Calu3 (cell line): ENCODE measurements at regions not wholly inside any gene's neighbourhood (a gene's known extent, or its start where the extent isn't known, plus 50 kb on each side); places are given as distances from the start of the nearest gene placed in this dataset.

Source experiments
- BruUV-seq: library from RNA; stranded (reverse); fragments of 400-500 nt; replicated peaks from 2 replicates; lab custom pipeline; 2021; lab: Mats Ljungman, UMichigan
- CTCF ChIA-PET: fragments of 300-600 bp; sonication (Branson Sonifier 250); formaldehyde crosslinking; loops from one replicate; lab custom pipeline; 2022; ENCODE audit warnings: antibody characterized with exemption; lab: Charles Lee
- DNase-seq: peaks from one replicate; pipeline ENCODE4 v3.0.0; 2022
- H3K27ac Mint-ChIP-seq: one replicate; pipeline ENCODE4 v1.8.0; 2022; ENCODE audit warnings: mixed read lengths; ENCODE audit not compliant: unreplicated experiment
- H3K27me3 Mint-ChIP-seq: one replicate; pipeline ENCODE4 v1.8.0; 2022; ENCODE audit warnings: mixed read lengths; ENCODE audit not compliant: unreplicated experiment
- H3K36me3 Mint-ChIP-seq: one replicate; pipeline ENCODE4 v1.8.0; 2022; ENCODE audit warnings: mild to moderate bottlenecking, moderate library complexity, mixed read lengths; ENCODE audit not compliant: insufficient read depth, unreplicated experiment
- H3K4me1 Mint-ChIP-seq: one replicate; pipeline ENCODE4 v1.8.0; 2022; ENCODE audit warnings: mild to moderate bottlenecking, low read depth, mixed read lengths; ENCODE audit not compliant: unreplicated experiment
- H3K4me3 Mint-ChIP-seq: one replicate; pipeline ENCODE4 v1.8.0; 2022; ENCODE audit warnings: mild to moderate bottlenecking, low read depth, moderate library complexity, mixed read lengths; ENCODE audit not compliant: unreplicated experiment
- H3K9me3 Mint-ChIP-seq: one replicate; pipeline ENCODE4 v1.8.0; 2022; ENCODE audit warnings: low read depth, mixed read lengths; ENCODE audit not compliant: unreplicated experiment
- CTCF ChIP-seq: fragments of 200-600 bp; IDR thresholded peaks from one replicate; pipeline ENCODE4 v1.8.0; 2022; ENCODE audit warnings: antibody characterized with exemption; ENCODE audit not compliant: unreplicated experiment
- intact Hi-C: fragments of 100-400 bp; cut with micrococcal nuclease; formaldehyde crosslinking; loops from one replicate; pipeline ENCODE4 v1.10.0; 2022; ENCODE audit not compliant: unreplicated experiment

DNA sequence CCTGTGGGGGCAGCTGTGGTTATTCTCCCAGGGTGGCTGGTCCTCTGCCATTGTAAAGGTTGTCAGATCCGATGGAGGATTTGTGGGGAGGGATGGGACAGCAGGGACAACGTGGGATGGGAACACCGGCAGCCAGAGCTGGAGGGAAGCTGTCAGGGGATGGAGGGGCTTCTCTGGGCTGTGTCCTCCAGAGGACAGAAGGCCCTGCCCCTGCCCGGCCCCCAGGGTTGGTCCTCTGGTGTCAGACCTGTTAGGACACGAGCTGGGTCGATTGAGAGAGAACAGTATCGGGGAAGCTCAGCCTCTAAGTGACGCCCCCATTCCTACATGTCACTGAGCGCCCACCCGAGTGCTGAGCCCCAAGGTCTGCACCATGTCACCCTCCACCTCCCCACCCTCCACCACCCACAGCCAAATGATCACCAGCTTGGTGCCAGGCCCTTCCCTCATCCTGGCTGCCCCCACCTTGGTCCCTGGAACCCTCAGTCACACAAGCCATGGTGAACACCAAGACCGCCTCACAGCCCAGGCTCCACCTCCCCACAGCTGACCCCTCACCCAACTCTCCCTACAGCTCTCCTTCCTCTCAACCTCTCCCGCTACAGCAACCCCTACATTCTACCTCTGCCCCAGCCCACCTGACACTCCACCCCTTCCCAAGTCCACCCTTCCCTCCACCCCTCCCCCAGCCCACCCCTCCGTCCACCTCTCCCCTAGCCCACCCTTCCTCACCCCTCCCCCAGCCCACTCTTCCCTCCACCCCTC lies 244.4 kb downstream of the MATN1 start:
- H3K36me3 Mint-ChIP-seq, result no peaks in the 10 kb centered on the region
- CTCF ChIA-PET, result no interaction called here
- H3K27me3 Mint-ChIP-seq, result peaks cover 80% of the 10 kb centered on the region
- no TSS peak for BruUV-seq
- H3K4me3 Mint-ChIP-seq, result no peak overlapping the region
- TF ChIP-seq CTCF, result no peak
- no peaks in the 10 kb centered on the region for H3K4me1 Mint-ChIP-seq
- intact Hi-C loops, result no loop called here
- H3K27ac Mint-ChIP-seq, result no peak overlapping the region
- H3K9me3 Mint-ChIP-seq, result peaks cover 3% of the 10 kb centered on the region
- DNase-seq, result no peak

GRCh38 chr1:30478283-30478682 lies 245.1 kb downstream of the MATN1 start:
- peaks cover 3% of the 10 kb centered on the region for H3K9me3 Mint-ChIP-seq
- peaks cover 80% of the 10 kb centered on the region for H3K27me3 Mint-ChIP-seq
- CTCF ChIA-PET, result no interaction called here
- no peak overlapping the region for H3K4me3 Mint-ChIP-seq
- no peaks in the 10 kb centered on the region for H3K36me3 Mint-ChIP-seq
- no TSS peak for BruUV-seq
- H3K27ac Mint-ChIP-seq, result no peak overlapping the region
- intact Hi-C loops, result no loop called here
- TF ChIP-seq CTCF, result no peak
- H3K4me1 Mint-ChIP-seq, result no peaks in the 10 kb centered on the region
- no peak for DNase-seq

DNA sequence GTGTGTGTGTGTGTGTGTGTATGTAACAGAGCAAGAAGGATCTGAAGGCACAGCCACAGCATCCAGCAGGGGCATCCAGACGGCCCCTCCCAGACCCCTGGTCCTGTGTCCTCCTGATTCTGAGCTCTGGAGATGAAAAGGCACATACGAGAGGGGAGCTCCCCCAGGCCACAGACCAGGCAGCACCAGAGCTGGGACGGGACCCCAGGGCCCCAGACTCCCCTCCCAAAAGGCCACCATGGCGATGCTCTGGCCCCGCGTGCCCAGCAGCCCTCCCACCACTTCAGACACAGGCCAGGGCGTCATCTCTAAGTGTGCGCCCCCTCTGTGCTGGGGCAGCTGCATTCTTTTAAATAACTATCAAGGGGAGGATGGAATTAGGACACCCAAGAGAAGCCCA lies 245.8 kb downstream of the MATN1 start:
- Mint-ChIP-seq H3K4me1 (no peaks in the 10 kb centered on the region), H3K4me3 (no peak overlapping the region), H3K27me3 (peaks cover 80% of the 10 kb centered on the region), H3K27ac (no peak overlapping the region), H3K9me3 (peaks cover 3% of the 10 kb centered on the region), H3K36me3 (no peaks in the 10 kb centered on the region)
- TF ChIP-seq CTCF, result no peak
- BruUV-seq, result no TSS peak
- intact Hi-C loops, result no loop called here
- DNase-seq, result no peak
- CTCF ChIA-PET, result no interaction called here

- CTCF ChIA-PET, result no interaction called here
- no peaks in the 10 kb centered on the region for H3K4me1 Mint-ChIP-seq
- TF ChIP-seq CTCF, result no peak
- peaks cover 80% of the 10 kb centered on the region for H3K27me3 Mint-ChIP-seq
- no peak overlapping the region for H3K27ac Mint-ChIP-seq
- no peak overlapping the region for H3K4me3 Mint-ChIP-seq
- H3K9me3 Mint-ChIP-seq, result peaks cover 3% of the 10 kb centered on the region
- no peak for DNase-seq
- H3K36me3 Mint-ChIP-seq, result no peaks in the 10 kb centered on the region
- intact Hi-C loops, result no loop called here
- BruUV-seq, result no TSS peak
Measured at GRCh38 chr1:30476911-30477459, 246.4 kb downstream of the MATN1 start.
